Duodenal mucosa (tissue), 2 donors: ENCODE measurements at regions not wholly inside any gene's neighbourhood (a gene's known extent, or its start where the extent isn't known, plus 50 kb on each side); places are given as distances from the start of the nearest gene placed in this dataset.

Experiments
- H3K27ac ChIP-seq: one replicate; pipeline ENCODE4 v1.7.0; 2013; ENCODE audit warnings: low read depth, low read length
- H3K27me3 ChIP-seq, 2 donors: one replicate each; pipeline ENCODE4 v1.7.0; 2013; ENCODE audit warnings: low read length in 2 of 2, control low read depth in 1 of 2; ENCODE audit not compliant: insufficient read depth in 2 of 2, control insufficient read depth in 1 of 2
- H3K36me3 ChIP-seq, 2 donors: one replicate each; pipeline ENCODE4 v1.7.0; 2013; ENCODE audit warnings: low read length in 2 of 2, control low read depth in 1 of 2; ENCODE audit not compliant: insufficient read depth in 2 of 2, control insufficient read depth in 1 of 2
- H3K4me1 ChIP-seq, 2 donors: one replicate each; pipeline ENCODE4 v1.7.0; 2013; ENCODE audit warnings: low read length in 2 of 2, control low read depth in 1 of 2; ENCODE audit not compliant: insufficient read depth in 2 of 2, control insufficient read depth in 1 of 2
- H3K4me3 ChIP-seq, 2 donors: one replicate each; pipeline ENCODE4 v1.7.0; 2013; ENCODE audit warnings: low read length in 2 of 2, low read depth in 1 of 2
- H3K9ac ChIP-seq, 2 donors: one replicate each; pipeline ENCODE4 v1.7.0; 2013; ENCODE audit warnings: low read length in 2 of 2, low read depth in 1 of 2
- H3K9me3 ChIP-seq, 2 donors: one replicate each; pipeline ENCODE4 v1.7.0; 2013; ENCODE audit warnings: low read length in 2 of 2, control low read depth in 1 of 2; ENCODE audit not compliant: control insufficient read depth in 1 of 2

DNA sequence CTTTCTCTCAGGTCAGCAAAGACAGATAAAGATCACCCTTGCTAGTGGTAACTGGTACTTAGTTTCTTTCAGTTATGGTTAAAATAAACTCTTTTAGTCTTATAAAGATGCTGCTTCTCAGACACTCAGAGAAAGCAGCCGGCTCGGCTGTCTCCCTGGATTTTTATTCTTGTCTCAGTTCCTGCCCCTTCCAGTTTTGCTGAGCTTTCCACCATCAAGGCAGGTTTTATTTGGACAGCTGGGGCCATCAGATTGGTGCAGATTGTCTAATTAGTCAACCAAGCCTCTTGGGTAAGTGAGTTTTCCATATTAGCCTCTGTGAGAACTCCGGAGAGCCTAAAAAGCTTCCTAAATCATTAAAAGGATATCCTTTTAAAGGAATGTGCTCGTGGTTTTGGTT is 130.8 kb upstream of the BMP4 start:
- Histone ChIP-seq H3K36me3 (no peaks in the 10 kb centered on the region), H3K9ac (no peak overlapping the region), H3K4me1 (no peaks in the 10 kb centered on the region), H3K27ac (no peak overlapping the region), H3K27me3 (no peaks in the 10 kb centered on the region), H3K9me3 (no peaks in the 10 kb centered on the region), H3K4me3 (no peak overlapping the region)

DNA sequence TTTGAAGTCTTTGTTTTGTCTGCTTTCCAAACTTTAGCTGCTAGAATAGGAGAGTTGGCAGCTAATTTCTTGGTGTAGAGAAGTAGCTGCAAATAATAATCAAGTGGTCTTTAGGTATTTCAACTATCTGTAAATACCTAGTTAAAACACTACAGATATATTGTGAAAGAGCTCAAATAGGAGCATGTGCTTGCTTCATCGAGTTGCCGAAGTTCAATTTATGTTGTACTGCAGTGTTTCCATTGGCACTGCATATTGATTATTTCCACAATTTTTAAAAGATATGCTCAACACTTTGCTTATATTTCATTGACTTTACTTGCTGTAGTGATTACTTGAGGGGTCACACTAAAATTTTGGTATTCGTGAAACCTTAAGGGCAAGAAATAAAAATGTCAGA is 131.6 kb upstream of the BMP4 start:
- no peaks in the 10 kb centered on the region for H3K4me1 ChIP-seq
- no peak overlapping the region for H3K4me3 ChIP-seq
- H3K27ac ChIP-seq: no peak overlapping the region
- H3K9ac ChIP-seq: no peak overlapping the region
- no peaks in the 10 kb centered on the region for H3K27me3 ChIP-seq
- no peaks in the 10 kb centered on the region for H3K9me3 ChIP-seq
- H3K36me3 ChIP-seq: no peaks in the 10 kb centered on the region

DNA sequence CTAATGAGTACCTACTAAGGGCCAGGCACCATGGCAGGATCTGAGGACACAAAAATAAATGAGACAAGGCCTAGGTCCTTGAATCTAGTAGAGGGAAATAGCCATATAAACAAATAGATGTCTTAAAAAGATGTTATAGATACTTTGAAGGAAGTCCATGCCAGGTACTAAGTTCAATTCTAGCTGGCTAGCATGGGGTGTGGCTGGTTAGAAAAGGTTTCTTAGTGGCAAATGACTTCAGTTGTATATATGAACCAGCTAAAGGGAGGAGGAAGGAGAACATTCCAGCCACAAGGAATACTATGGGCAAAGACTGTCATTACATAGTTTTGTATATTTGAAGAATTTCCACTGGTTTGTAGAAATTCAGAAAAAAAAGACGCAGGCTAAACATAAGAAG is 133.6 kb upstream of the BMP4 start:
- peaks cover 3% of the 10 kb centered on the region in 2 donors for H3K9me3 ChIP-seq
- H3K4me1 ChIP-seq: no peaks in the 10 kb centered on the region
- no peaks in the 10 kb centered on the region for H3K36me3 ChIP-seq
- H3K9ac ChIP-seq: no peak overlapping the region
- H3K27ac ChIP-seq: no peak overlapping the region
- no peaks in the 10 kb centered on the region for H3K27me3 ChIP-seq
- no peak overlapping the region for H3K4me3 ChIP-seq

DNA sequence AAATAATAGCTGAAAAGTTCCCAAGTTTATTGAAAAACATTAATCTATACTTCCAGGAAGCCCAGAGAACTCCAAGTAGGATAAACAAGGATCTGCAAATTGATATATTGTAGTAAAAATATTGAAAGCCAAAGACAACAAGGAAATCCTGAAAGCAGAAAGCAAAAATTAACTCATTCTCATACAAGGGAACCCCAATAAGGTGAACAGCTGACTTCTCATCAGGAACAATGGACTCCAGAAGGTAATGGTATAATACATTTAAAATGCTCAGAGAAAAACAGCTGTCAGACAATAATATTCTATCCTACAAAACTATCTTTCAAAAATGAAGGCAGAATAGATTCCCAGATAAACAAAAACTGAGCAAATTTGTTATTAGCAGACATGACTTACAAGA is 138.1 kb upstream of the BMP4 start:
- H3K27me3 ChIP-seq: no peaks in the 10 kb centered on the region
- no peak overlapping the region for H3K9ac ChIP-seq
- no peak overlapping the region for H3K4me3 ChIP-seq
- no peaks in the 10 kb centered on the region for H3K36me3 ChIP-seq
- H3K4me1 ChIP-seq: no peaks in the 10 kb centered on the region
- peaks cover 3% of the 10 kb centered on the region in 2 donors for H3K9me3 ChIP-seq
- no peak overlapping the region for H3K27ac ChIP-seq

DNA sequence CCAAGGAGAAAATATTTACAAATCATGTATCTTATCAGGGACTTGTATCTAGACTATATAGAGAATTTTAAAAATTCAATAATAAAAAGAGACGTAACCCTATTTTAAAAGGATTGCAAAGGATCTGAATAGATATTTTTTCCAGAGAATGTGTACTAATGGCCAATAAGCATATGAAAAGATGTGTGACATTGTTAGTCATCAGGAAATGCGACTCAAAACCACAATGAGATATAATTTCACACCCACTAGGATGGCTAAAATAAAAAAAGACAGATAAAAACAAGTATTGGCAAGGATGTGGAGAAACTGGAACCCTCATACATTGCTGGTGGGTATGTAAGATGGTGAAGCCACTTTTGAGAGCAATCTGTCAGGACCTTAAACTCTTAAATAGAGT is 141.9 kb upstream of the BMP4 start:
- no peak overlapping the region for H3K27ac ChIP-seq
- H3K36me3 ChIP-seq: no peaks in the 10 kb centered on the region
- no peak overlapping the region for H3K4me3 ChIP-seq
- no peak overlapping the region for H3K9ac ChIP-seq
- no peaks in the 10 kb centered on the region for H3K27me3 ChIP-seq
- no peaks in the 10 kb centered on the region for H3K4me1 ChIP-seq
- H3K9me3 ChIP-seq: peaks cover 3% of the 10 kb centered on the region in 2 donors

DNA sequence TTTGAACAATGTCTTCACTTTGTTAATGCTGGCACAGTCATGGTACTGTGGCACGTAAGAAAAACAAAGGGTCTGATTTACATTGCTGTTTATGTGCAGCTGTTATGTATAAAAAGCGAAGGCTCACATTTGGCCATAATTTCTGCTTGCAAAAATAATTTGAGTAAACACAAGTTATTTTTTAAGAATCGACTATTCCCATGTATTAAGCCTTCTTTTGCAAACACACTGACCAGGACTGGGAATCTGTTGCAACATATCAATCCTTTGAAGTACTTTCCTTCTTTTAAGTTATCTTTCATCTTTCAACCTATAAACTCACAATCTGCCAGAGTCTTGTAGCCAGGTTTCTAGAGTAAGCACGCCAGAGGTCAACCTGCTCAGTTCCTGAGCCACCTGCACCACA is 145.4 kb upstream of the BMP4 start:
- Histone ChIP-seq H3K27me3 (no peaks in the 10 kb centered on the region), H3K4me3 (no peak overlapping the region), H3K27ac (no peak overlapping the region), H3K36me3 (no peaks in the 10 kb centered on the region), H3K4me1 (no peaks in the 10 kb centered on the region), H3K9me3 (no peaks in the 10 kb centered on the region), H3K9ac (no peak overlapping the region)

DNA sequence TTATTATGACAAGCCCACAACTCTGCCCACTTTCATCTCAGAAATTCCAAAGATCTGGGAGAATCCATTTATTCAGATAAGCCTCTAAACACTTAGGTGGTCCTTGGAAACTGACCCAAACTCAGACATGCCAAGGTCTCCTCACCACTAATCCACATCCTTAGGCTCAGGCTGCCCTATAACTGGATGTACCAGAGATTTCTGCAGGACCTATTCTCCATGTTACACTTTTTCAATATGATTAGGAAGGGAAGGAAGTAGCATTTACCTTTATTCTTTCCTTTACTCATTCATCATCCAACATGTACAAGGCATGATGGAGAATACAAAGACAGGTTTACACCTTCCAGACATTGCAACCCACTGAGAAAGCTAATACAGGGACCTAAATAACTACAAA is 145.9 kb upstream of the BMP4 start:
- Histone ChIP-seq H3K4me1 (no peaks in the 10 kb centered on the region), H3K27ac (no peak overlapping the region), H3K27me3 (no peaks in the 10 kb centered on the region), H3K36me3 (no peaks in the 10 kb centered on the region), H3K4me3 (no peak overlapping the region), H3K9ac (no peak overlapping the region), H3K9me3 (no peaks in the 10 kb centered on the region)

DNA sequence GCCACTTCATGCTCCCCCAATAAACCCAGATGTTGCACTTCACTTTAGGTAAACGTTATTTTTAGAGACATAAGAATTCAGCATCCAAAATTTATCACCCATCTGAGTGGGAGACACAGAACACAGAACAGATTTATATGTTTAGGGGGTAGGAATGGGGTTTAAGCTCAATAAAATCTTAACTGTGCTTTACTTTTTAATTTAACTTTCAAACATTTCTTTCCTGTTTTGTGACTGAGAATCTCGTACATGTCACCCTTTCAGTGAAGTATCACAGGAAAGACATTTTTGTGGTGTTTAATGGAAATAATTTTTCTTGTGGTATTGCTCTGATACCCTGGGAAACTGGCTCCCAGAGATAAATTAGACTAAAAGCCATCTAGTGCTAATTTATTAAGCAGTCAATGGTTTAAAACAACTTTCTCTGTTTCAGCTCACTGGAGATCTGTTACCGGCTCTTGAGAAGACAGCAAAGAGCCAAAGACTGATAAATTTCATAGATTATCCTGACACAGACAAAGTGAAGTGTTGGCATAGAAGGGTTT is 148.0 kb upstream of the BMP4 start:
- H3K4me1 ChIP-seq: peaks cover 5 to 9% of the 10 kb centered on the region in 2 donors
- no peaks in the 10 kb centered on the region for H3K36me3 ChIP-seq
- no peak overlapping the region for H3K4me3 ChIP-seq
- no peak overlapping the region for H3K27ac ChIP-seq
- H3K9me3 ChIP-seq: no peaks in the 10 kb centered on the region
- no peak overlapping the region for H3K9ac ChIP-seq
- no peaks in the 10 kb centered on the region for H3K27me3 ChIP-seq

DNA sequence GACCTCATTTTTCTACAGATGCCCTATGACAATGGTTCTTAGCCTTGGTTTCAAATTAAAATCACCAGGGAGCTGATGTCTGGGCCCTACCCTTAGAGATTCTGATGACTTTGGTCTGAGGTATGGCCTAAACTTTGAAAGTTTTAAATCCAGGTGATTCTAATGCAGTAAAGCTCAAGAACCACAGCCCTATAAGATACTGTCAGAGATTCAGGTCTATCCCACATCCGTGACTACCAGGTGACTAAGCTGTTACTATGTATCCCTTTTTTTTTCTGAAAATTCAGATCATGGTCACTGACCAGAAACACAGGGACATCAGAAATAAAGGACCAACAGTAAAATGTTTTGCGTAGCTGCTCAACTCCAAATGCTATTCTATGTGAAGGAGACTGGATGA is 148.8 kb upstream of the BMP4 start:
- no peaks in the 10 kb centered on the region for H3K9me3 ChIP-seq
- H3K9ac ChIP-seq: no peak overlapping the region
- H3K27me3 ChIP-seq: no peaks in the 10 kb centered on the region
- no peak overlapping the region for H3K27ac ChIP-seq
- H3K4me3 ChIP-seq: no peak overlapping the region
- H3K36me3 ChIP-seq: no peaks in the 10 kb centered on the region
- H3K4me1 ChIP-seq: peaks cover 5 to 9% of the 10 kb centered on the region in 2 donors

DNA sequence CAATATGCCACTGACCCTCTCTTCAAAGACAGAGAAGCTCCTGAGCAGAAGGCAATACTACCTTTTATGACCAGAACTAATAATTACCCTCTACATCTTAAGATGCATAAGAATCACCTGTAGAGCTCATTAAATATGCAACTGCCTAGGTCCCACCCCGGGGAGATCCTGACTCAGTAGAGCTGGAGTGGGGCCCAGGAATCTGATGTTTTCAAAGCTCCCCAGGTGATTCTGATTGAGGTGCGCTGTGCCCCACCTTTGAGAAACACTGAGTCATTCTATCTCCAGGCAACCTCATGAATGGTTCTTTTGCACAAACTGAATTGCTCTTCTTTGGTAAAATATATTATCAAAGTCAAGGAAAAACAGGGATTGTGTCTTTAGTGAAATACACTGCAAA is 149.3 kb upstream of the BMP4 start:
- Histone ChIP-seq H3K4me3 (no peak overlapping the region), H3K9me3 (no peaks in the 10 kb centered on the region), H3K9ac (no peak overlapping the region), H3K4me1 (peaks cover 5 to 9% of the 10 kb centered on the region in 2 donors), H3K27ac (no peak overlapping the region), H3K27me3 (no peaks in the 10 kb centered on the region), H3K36me3 (no peaks in the 10 kb centered on the region)
